DMS114 treated with DMSO at 0.1 percent for 48 hours (cell line): ENCODE measurements at regions not wholly inside any gene's neighbourhood (a gene's known extent, or its start where the extent isn't known, plus 50 kb on each side); places are given as distances from the start of the nearest gene placed in this dataset.

Experiments
- DNase-seq: peaks from one replicate; lab custom pipeline; 2025; ENCODE audit not compliant: unreplicated experiment; lab: John Stamatoyannopoulos, UW

- no peak for DNase-seq
Measured at GRCh38 chr3:181660337-181660736, 51.4 kb upstream of the SOX2 start.

- DNase-seq = no peak
Measured at GRCh38 chr3:181637456-181637855, 74.3 kb upstream of the SOX2 start.

- DNase-seq = no peak
Measured at GRCh38 chr3:181637056-181637455, 74.7 kb upstream of the SOX2 start.

GRCh38 chr3:181635141-181635540 lies 76.6 kb upstream of the SOX2 start:
- no peak for DNase-seq

- DNase-seq = no peak
Measured at GRCh38 chr3:181633556-181633955, 78.2 kb upstream of the SOX2 start.

- DNase-seq = no peak
Measured at GRCh38 chr3:181631901-181632300, 79.8 kb upstream of the SOX2 start.

- no peak for DNase-seq
Measured at GRCh38 chr3:181630853-181631252, 80.9 kb upstream of the SOX2 start.

- DNase-seq = no peak
Measured at GRCh38 chr3:181629711-181630110, 82.0 kb upstream of the SOX2 start.

GRCh38 chr3:181629029-181629428 lies 82.7 kb upstream of the SOX2 start:
- DNase-seq = no peak

GRCh38 chr3:181628384-181628783 lies 83.3 kb upstream of the SOX2 start:
- DNase-seq = no peak

- no peak for DNase-seq
Measured at GRCh38 chr3:181626036-181626435, 85.7 kb upstream of the SOX2 start.

- DNase-seq = no peak
Measured at GRCh38 chr3:181623924-181624694, 87.6 kb upstream of the SOX2 start.

GRCh38 chr3:181622365-181622764 lies 89.4 kb upstream of the SOX2 start:
- DNase-seq = no peak

- no peak for DNase-seq
Measured at GRCh38 chr3:181619897-181620296, 91.8 kb upstream of the SOX2 start.

GRCh38 chr3:181618260-181618659 lies 93.5 kb upstream of the SOX2 start:
- DNase-seq = no peak

GRCh38 chr3:181616088-181617070 lies 95.3 kb upstream of the SOX2 start:
- DNase-seq = no peak

- DNase-seq = no peak
Measured at GRCh38 chr3:181615666-181616065, 96.1 kb upstream of the SOX2 start.

GRCh38 chr3:181614878-181615277 lies 96.8 kb upstream of the SOX2 start:
- no peak for DNase-seq

GRCh38 chr3:181613813-181614212 lies 97.9 kb upstream of the SOX2 start:
- DNase-seq = no peak

- no peak for DNase-seq
Measured at GRCh38 chr3:181613191-181613590, 98.5 kb upstream of the SOX2 start.

GRCh38 chr3:181610973-181611265 lies 100.8 kb upstream of the SOX2 start:
- DNase-seq = no peak
